GM18951 (cell line): ENCODE measurements at regions not wholly inside any gene's neighbourhood (a gene's known extent, or its start where the extent isn't known, plus 50 kb on each side); places are given as distances from the start of the nearest gene placed in this dataset.

Experiments used
- POLR2A ChIP-seq: IDR thresholded peaks from 4 replicates; pipeline ENCODE4 v1.6.1; 2011; ENCODE audit warnings: mild to moderate bottlenecking; ENCODE audit not compliant: insufficient read length, insufficient read depth; ENCODE audit errors: extremely low read depth
- in situ Hi-C: fragments of 300-500 bp; cut with MboI; formaldehyde crosslinking; loops from one replicate; pipeline ENCODE4 v1.12.0; 2022; ENCODE audit warnings: low sequenced_read_pairs, mixed read lengths, inconsistent platforms; ENCODE audit not compliant: unreplicated experiment

- in situ Hi-C loops: no loop called here
- no peak for TF ChIP-seq POLR2A
These were observed 89.3 kb upstream of the NAP1L1 start for GRCh38 chr12:76173756-76174155.

- in situ Hi-C loops: no loop called here
- TF ChIP-seq POLR2A: peak; percentile 27
These were observed 74.2 kb upstream of the NAP1L1 start for GRCh38 chr12:76158518-76159321.

- in situ Hi-C loops: no loop called here
- no peak for TF ChIP-seq POLR2A
These were observed 72.2 kb upstream of the NAP1L1 start for GRCh38 chr12:76156726-76157125.

- TF ChIP-seq POLR2A: no peak
- in situ Hi-C loops: no loop called here
These were observed 71.8 kb upstream of the NAP1L1 start for GRCh38 chr12:76156314-76156713.

GRCh38 chr12:76155157-76155670 is 70.7 kb upstream of the NAP1L1 start:
- in situ Hi-C loops: no loop called here
- TF ChIP-seq POLR2A: no peak

GRCh38 chr12:76153616-76154015 is 69.1 kb upstream of the NAP1L1 start:
- in situ Hi-C loops: no loop called here
- TF ChIP-seq POLR2A: no peak

- TF ChIP-seq POLR2A: no peak
- in situ Hi-C loops: no loop called here
These were observed 67.8 kb upstream of the NAP1L1 start for GRCh38 chr12:76152181-76152807.

GRCh38 chr12:76144245-76144549 is 59.7 kb upstream of the NAP1L1 start:
- in situ Hi-C loops: no loop called here
- no peak for TF ChIP-seq POLR2A

- no peak for TF ChIP-seq POLR2A
- in situ Hi-C loops: no loop called here
These were observed 59.1 kb upstream of the NAP1L1 start for GRCh38 chr12:76143343-76144244.

- in situ Hi-C loops: no loop called here
- TF ChIP-seq POLR2A: no peak
These were observed 57.8 kb upstream of the NAP1L1 start for GRCh38 chr12:76142305-76142704.

GRCh38 chr12:76138656-76139055 is 54.2 kb upstream of the NAP1L1 start:
- no peak for TF ChIP-seq POLR2A
- in situ Hi-C loops: no loop called here

GRCh38 chr12:76137606-76138005 is 53.1 kb upstream of the NAP1L1 start:
- in situ Hi-C loops: no loop called here
- TF ChIP-seq POLR2A: no peak

GRCh38 chr12:76135456-76135855 is 51.0 kb upstream of the NAP1L1 start:
- in situ Hi-C loops: no loop called here
- TF ChIP-seq POLR2A: no peak
